ENCODE measurements at regions not wholly inside any gene's neighbourhood (a gene's known extent, or its start where the extent isn't known, plus 50 kb on each side); places are given as distances from the start of the nearest gene placed in this dataset.
"Not testable (repeated sequence)": the region's sequence is repeated elsewhere in the genome, so short reads cannot be mapped to it uniquely, and the experiment has no call there.

GRCh38 chr14:71625175-71625574, 307.1 kb upstream of the RGS6 start:
- no peak overlapping the region for H3K27ac ChIP-seq
- H3K36me3 ChIP-seq = peaks cover 5% of the 10 kb centered on the region
- H3K9me3 ChIP-seq = no peaks in the 10 kb centered on the region
- H3K4me1 ChIP-seq = no peaks in the 10 kb centered on the region
- no peak overlapping the region for H3K4me3 ChIP-seq
- intact Hi-C loops (cut with DNase I) = no loop called here
- no peak for TF ChIP-seq CTCF (IDR thresholded peaks at IDR 0.05)
- ATAC-seq = no peak
- DNase-seq = no peak
- no peaks in the 10 kb centered on the region for H3K27me3 ChIP-seq

- Histone ChIP-seq H3K27me3 (no peaks in the 10 kb centered on the region), H3K9me3 (no peaks in the 10 kb centered on the region), H3K4me3 (no peak overlapping the region), H3K27ac (no peak overlapping the region), H3K4me1 (no peaks in the 10 kb centered on the region), H3K36me3 (peaks cover 5% of the 10 kb centered on the region)
- no peak for DNase-seq
- no peak for ATAC-seq
- no peak for TF ChIP-seq CTCF (IDR thresholded peaks at IDR 0.05)
- intact Hi-C loops (cut with DNase I) = no loop called here
These were observed 306.1 kb upstream of the RGS6 start for GRCh38 chr14:71625891-71626701.

GRCh38 chr14:71628433-71628832, 303.8 kb upstream of the RGS6 start:
- intact Hi-C loops (cut with DNase I) = no loop called here
- no peaks in the 10 kb centered on the region for H3K9me3 ChIP-seq
- no peak for TF ChIP-seq CTCF (IDR thresholded peaks at IDR 0.05)

GRCh38 chr14:71629250-71629649, 303.0 kb upstream of the RGS6 start:
- H3K4me1 ChIP-seq = no peaks in the 10 kb centered on the region
- no peak overlapping the region for H3K4me3 ChIP-seq
- DNase-seq = no peak
- H3K36me3 ChIP-seq = peaks cover 5% of the 10 kb centered on the region
- no peak overlapping the region for H3K27ac ChIP-seq
- intact Hi-C loops (cut with DNase I) = no loop called here
- H3K27me3 ChIP-seq = no peaks in the 10 kb centered on the region
- ATAC-seq = no peak
- H3K9me3 ChIP-seq = no peaks in the 10 kb centered on the region
- TF ChIP-seq CTCF (IDR thresholded peaks at IDR 0.05) = no peak

More at GRCh38 chr14:71628433-71628832, 303.8 kb upstream of the RGS6 start:
- DNase-seq (no peak), ATAC-seq (no peak)
- Histone ChIP-seq H3K4me3 (no peak overlapping the region), H3K36me3 (peaks cover 5% of the 10 kb centered on the region), H3K4me1 (no peaks in the 10 kb centered on the region), H3K27me3 (no peaks in the 10 kb centered on the region), H3K27ac (no peak overlapping the region)

- Histone ChIP-seq H3K4me1 (no peaks in the 10 kb centered on the region), H3K9me3 (no peaks in the 10 kb centered on the region), H3K27ac (no peak overlapping the region), H3K27me3 (no peaks in the 10 kb centered on the region), H3K36me3 (peaks cover 5% of the 10 kb centered on the region), H3K4me3 (no peak overlapping the region)
- no peak for TF ChIP-seq CTCF (IDR thresholded peaks at IDR 0.05)
- DNase-seq = no peak
- intact Hi-C loops (cut with DNase I) = no loop called here
- ATAC-seq = no peak
These were observed 302.3 kb upstream of the RGS6 start for GRCh38 chr14:71629765-71630492.

GRCh38 chr14:71631030-71631429, 301.2 kb upstream of the RGS6 start:
- ATAC-seq, DNase-seq, H3K4me3 ChIP-seq: not testable (repeated sequence)

More at GRCh38 chr14:71631030-71631429, 301.2 kb upstream of the RGS6 start:
- H3K4me1 ChIP-seq; H3K9me3 ChIP-seq; H3K27ac ChIP-seq; intact Hi-C loops (cut with DNase I); H3K27me3 ChIP-seq; H3K36me3 ChIP-seq: not testable (repeated sequence)

All from upper lobe of right lung (tissue), 1 donor.